GM21576 (cell line): ENCODE measurements at regions not wholly inside any gene's neighbourhood (a gene's known extent, or its start where the extent isn't known, plus 50 kb on each side); places are given as distances from the start of the nearest gene placed in this dataset.
"Not testable (repeated sequence)": the region's sequence is repeated elsewhere in the genome, so short reads cannot be mapped to it uniquely, and the experiment has no call there.

ENCODE experiments used
- ATAC-seq: cut with Tn5 transposase; IDR thresholded peaks from one replicate; pipeline ENCODE4 v1.9.1; 2021; ENCODE audit warnings: mild to moderate bottlenecking, moderate library complexity; ENCODE audit not compliant: unreplicated experiment

- ATAC-seq: not testable (repeated sequence)
These were observed 121.1 kb downstream of the TAF11L14 start for GRCh38 chr5:17755406-17755805.

GRCh38 chr5:17761326-17761725 is 127.1 kb downstream of the TAF11L14 start:
- ATAC-seq: no peak

- ATAC-seq: no peak
These were observed 129.0 kb downstream of the TAF11L14 start for GRCh38 chr5:17763301-17763700.

GRCh38 chr5:17766031-17766430 is 131.8 kb downstream of the TAF11L14 start:
- ATAC-seq: no peak

GRCh38 chr5:17769277-17769676 is 135.0 kb downstream of the TAF11L14 start:
- no peak for ATAC-seq

GRCh38 chr5:17772232-17772631 is 138.0 kb downstream of the TAF11L14 start:
- ATAC-seq: no peak

GRCh38 chr5:17785774-17786173 is 151.5 kb downstream of the TAF11L14 start:
- ATAC-seq: no peak

GRCh38 chr5:17788351-17788750 is 154.1 kb downstream of the TAF11L14 start:
- ATAC-seq: no peak

- ATAC-seq: no peak
These were observed 159.9 kb downstream of the TAF11L14 start for GRCh38 chr5:17794201-17794600.

- no peak for ATAC-seq
These were observed 160.6 kb downstream of the TAF11L14 start for GRCh38 chr5:17794815-17795214.

- no peak for ATAC-seq
These were observed 161.9 kb downstream of the TAF11L14 start for GRCh38 chr5:17796142-17796541.

GRCh38 chr5:17796757-17797396 is 162.6 kb downstream of the TAF11L14 start:
- ATAC-seq: no peak

GRCh38 chr5:17799521-17799920 is 165.3 kb downstream of the TAF11L14 start:
- ATAC-seq: no peak

- no peak for ATAC-seq
These were observed 167.3 kb downstream of the TAF11L14 start for GRCh38 chr5:17801595-17801994.

- no peak for ATAC-seq
These were observed 168.0 kb downstream of the TAF11L14 start for GRCh38 chr5:17802256-17802655.

- ATAC-seq: no peak
These were observed 169.7 kb downstream of the TAF11L14 start for GRCh38 chr5:17803971-17804370.

GRCh38 chr5:17805227-17805825 is 171.1 kb downstream of the TAF11L14 start:
- ATAC-seq: no peak

GRCh38 chr5:17806818-17807468 is 172.7 kb downstream of the TAF11L14 start:
- no peak for ATAC-seq

- no peak for ATAC-seq
These were observed 174.3 kb downstream of the TAF11L14 start for GRCh38 chr5:17808566-17808965.

GRCh38 chr5:17810734-17811133 is 176.5 kb downstream of the TAF11L14 start:
- no peak for ATAC-seq

- ATAC-seq: no peak
These were observed 179.0 kb downstream of the TAF11L14 start for GRCh38 chr5:17813214-17813613.

- ATAC-seq: no peak
These were observed 182.2 kb downstream of the TAF11L14 start for GRCh38 chr5:17816505-17816904.
